ENCODE measurements at regions not wholly inside any gene's neighbourhood (a gene's known extent, or its start where the extent isn't known, plus 50 kb on each side); places are given as distances from the start of the nearest gene placed in this dataset.

- H3K4me3 ChIP-seq (ENCODE audit: low read depth, low read length): no peak overlapping the region
- no peak for DNase-seq (ENCODE audit: low read depth)
- TF ChIP-seq CTCF (IDR thresholded peaks at IDR 0.05; ENCODE audit: insufficient read depth, low read depth, low read length, missing control alignments): no peak
Observed at GRCh38 chr5:35324201-35324600, 93.9 kb upstream of the PRLR start.

GRCh38 chr5:35320029-35320428, 89.7 kb upstream of the PRLR start:
- TF ChIP-seq CTCF (IDR thresholded peaks at IDR 0.05; ENCODE audit: insufficient read depth, low read depth, low read length, missing control alignments): no peak
- no peak for DNase-seq (ENCODE audit: low read depth)
- H3K4me3 ChIP-seq (ENCODE audit: low read depth, low read length): no peak overlapping the region

GRCh38 chr5:35319333-35320002, 89.2 kb upstream of the PRLR start:
- H3K4me3 ChIP-seq (ENCODE audit: low read depth, low read length): peak overlapping the region; percentile 13; the same call in 1 of the 2 replicates
- no peak for TF ChIP-seq CTCF (IDR thresholded peaks at IDR 0.05; ENCODE audit: insufficient read depth, low read depth, low read length, missing control alignments)
- peak; percentile 93 for DNase-seq (ENCODE audit: low read depth)

- no peak for DNase-seq (ENCODE audit: low read depth)
- no peak for TF ChIP-seq CTCF (IDR thresholded peaks at IDR 0.05; ENCODE audit: insufficient read depth, low read depth, low read length, missing control alignments)
- no peak overlapping the region for H3K4me3 ChIP-seq (ENCODE audit: low read depth, low read length)
Observed at GRCh38 chr5:35317586-35317985, 87.3 kb upstream of the PRLR start.

- peak; percentile 14 for DNase-seq (ENCODE audit: low read depth)
- no peak for TF ChIP-seq CTCF (IDR thresholded peaks at IDR 0.05; ENCODE audit: insufficient read depth, low read depth, low read length, missing control alignments)
- H3K4me3 ChIP-seq (ENCODE audit: low read depth, low read length): no peak overlapping the region
Observed at GRCh38 chr5:35316611-35317274, 86.5 kb upstream of the PRLR start.

- DNase-seq (ENCODE audit: low read depth): no peak
- TF ChIP-seq CTCF (IDR thresholded peaks at IDR 0.05; ENCODE audit: insufficient read depth, low read depth, low read length, missing control alignments): no peak
- no peak overlapping the region for H3K4me3 ChIP-seq (ENCODE audit: low read depth, low read length)
Observed at GRCh38 chr5:35313291-35313690, 83.0 kb upstream of the PRLR start.

All from GM12865 (cell line).